ENCODE measurements at regions not wholly inside any gene's neighbourhood (a gene's known extent, or its start where the extent isn't known, plus 50 kb on each side); places are given as distances from the start of the nearest gene placed in this dataset.

DNA sequence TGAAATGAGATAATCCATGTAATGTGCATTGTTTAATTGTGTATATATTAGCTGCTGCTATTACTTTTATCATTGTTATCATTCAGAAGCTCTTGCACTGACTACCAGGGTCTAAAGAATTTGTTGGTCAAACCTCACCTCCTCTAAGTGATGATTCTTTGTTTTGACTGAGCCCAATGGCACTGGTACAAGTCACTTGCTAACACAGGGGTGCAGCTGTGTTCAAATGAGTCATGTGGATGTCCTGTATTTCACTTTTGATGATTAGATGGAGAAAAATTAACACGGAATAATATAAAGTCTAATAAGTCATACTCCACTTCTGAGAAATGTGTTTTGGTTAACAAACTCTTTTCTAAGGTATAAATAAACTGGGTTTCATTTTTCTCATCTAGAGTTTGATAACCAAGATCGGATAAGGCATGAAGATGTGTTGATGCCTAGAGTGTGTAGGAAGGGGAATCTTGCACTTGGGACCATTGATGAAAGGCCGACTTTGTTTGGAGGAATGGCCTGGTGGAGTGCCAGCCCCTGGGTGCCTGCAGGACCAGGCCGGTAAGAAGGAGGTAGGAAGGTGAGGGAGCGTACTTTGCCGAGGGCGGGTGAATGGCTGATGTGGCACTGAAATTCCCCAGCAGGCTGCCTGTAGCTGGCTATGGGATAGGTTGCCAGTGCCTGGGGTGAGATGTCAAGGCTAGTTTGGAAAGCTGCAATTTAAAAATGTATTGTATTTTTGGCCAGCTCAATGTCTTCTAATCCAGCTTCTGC, 244.7 kb upstream of the ZPLD1 start:
- no peak for DNase-seq
- intact Hi-C loops (cut with DNase I): no loop called here
- peak; percentile 19 to 26 for ATAC-seq

- DNase-seq: no peak
- no peak for ATAC-seq
- intact Hi-C loops (cut with DNase I): no loop called here
Observed at GRCh38 chr3:102192575-102192974, 242.2 kb upstream of the ZPLD1 start.

GRCh38 chr3:102193255-102193654, 241.6 kb upstream of the ZPLD1 start:
- intact Hi-C loops (cut with DNase I): no loop called here
- DNase-seq (no peak), ATAC-seq (no peak)

GRCh38 chr3:102194001-102194400, 240.8 kb upstream of the ZPLD1 start:
- no peak for ATAC-seq
- no peak for DNase-seq
- intact Hi-C loops (cut with DNase I): no loop called here

GRCh38 chr3:102194760-102195159, 240.1 kb upstream of the ZPLD1 start:
- intact Hi-C loops (cut with DNase I): no loop called here
- DNase-seq (no peak), ATAC-seq (no peak)

DNA sequence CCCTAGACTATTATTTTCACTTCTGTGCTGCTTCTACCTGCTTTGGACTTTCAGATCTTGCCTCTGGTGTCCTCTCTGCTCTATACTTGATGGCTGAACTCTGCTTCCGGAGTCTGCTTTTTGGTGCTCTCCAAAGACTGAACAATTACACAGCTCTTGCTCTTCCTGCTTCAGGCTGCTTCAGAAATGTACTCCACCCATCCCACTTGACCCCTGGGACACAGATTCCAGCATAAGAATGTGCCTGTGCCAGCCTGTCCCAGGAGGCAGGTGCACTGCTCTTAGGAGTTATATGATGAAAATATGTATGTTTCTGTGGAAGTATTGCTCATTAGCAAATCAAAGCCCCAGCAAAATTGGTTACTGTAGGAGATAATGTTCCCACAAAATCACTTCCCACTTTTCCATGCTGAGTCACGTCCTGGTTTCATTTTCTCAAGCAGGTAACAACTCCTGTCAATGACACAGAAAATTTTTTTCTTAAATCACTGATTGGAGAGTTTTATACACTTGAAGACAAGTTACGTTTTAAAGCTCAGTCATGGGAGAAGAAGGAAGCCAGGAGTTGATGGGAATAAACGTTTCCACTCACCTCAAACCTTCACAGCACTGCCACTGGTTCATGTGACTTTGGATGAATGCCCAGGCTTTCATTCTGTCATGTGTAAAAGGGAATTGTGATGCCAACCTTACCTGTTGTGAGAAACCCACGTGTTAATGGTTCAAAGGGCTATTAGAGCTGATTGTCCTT, 239.4 kb upstream of the ZPLD1 start:
- intact Hi-C loops (cut with DNase I): no loop called here
- DNase-seq (no peak), ATAC-seq (peak in 1 of 2 donors; percentile 80)

DNA sequence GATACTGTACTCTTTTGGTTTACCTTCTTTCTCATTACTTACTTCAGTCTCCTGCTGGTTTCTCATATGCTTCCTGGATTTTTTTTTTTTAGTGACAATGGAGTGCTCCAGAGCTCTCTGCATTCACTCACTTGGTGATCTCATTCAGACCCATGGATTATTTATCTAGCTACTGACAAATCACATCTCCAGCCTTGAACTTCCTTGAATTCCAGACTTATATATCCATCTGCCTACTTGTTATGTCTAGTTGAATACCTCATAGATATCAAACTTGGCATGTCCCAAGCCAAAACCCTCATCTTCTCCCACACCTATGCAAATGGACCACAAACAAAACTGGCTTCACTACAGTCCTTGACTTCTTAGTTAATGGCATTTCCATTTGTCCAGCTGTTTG, 234.7 kb upstream of the ZPLD1 start:
- ATAC-seq: no peak
- intact Hi-C loops (cut with DNase I): no loop called here
- DNase-seq: no peak

DNA sequence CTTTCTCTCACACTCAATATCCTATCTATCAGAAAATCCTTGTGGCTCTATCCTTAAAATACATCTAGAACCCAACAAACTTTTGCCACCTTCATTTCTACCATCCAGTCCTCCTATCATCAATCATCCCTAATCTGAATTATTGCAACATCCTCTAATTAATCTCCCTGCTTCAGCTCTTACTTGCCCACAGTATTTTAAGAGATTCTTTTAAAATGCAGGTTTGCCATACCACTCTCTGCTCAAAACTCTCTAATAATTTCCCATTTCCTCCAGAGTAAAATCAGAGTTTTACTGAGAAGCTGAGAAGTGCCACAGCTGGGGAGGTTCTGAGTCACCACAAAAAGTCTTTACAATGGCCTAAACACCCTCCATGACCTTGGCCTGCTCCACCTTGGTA, 234.3 kb upstream of the ZPLD1 start:
- ATAC-seq (no peak), DNase-seq (no peak)
- intact Hi-C loops (cut with DNase I): no loop called here

GRCh38 chr3:102205647-102206046, 229.2 kb upstream of the ZPLD1 start:
- DNase-seq (no peak), ATAC-seq (peak in 1 of 2 donors; percentile 21)
- intact Hi-C loops (cut with DNase I): loop anchor here in 1 of 2 donors (5.0 kb wide), 1 partner anchor 393 kb away; no protein-coding TSS in a partner anchor

DNA sequence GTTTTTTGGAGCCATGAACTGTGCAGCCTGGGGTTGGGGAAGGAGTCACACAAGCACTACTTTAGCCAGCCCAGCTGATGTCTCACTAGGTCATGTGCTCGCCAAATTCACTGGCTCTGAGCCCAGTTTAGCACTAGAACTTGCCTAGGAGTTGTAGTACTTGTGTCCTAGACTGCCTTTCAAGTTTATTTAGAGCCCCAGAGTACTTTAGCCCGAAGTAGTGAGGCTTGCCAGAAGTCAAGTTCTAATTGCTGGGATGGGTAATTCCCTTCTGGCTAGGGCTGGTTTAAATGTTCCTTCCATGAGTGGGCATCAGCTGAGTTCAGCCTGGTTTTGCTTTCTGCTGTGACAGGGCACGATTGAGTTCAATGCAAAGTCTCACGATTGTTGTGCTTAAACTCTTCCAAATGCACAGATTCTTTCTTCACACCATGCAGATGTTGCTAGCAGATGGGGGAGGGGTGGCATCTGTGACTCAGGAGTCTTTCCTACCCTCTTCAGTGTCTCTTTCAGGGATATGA, 228.2 kb upstream of the ZPLD1 start:
- ATAC-seq: peak; percentile 96
- peak; percentile 79 for DNase-seq
- intact Hi-C loops (cut with DNase I): loop anchor here in 1 of 2 donors (5.0 kb wide), 1 partner anchor 394 kb away; no protein-coding TSS in a partner anchor

DNA sequence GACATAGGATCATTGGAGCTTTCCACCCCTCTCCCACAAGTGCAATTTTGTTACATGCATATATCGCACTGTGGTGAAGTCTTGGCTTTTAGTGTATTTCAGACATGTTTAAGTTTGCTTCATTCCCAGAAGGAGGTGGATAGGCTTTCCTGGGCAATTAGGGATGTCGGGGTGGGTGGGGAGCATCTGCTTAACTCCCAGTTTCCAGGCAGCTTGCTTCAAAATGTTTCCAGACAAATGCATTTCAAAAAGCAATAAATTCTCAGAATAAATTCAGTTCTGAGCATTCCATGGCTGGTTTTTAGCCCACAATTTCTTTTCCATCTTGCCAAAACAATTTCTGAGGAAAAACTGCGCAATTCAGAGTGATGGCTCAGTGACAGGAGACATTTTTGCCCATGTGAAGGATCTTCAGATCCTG, 227.7 kb upstream of the ZPLD1 start:
- intact Hi-C loops (cut with DNase I): loop anchor here in 1 of 2 donors (5.0 kb wide), 1 partner anchor 395 kb away; no protein-coding TSS in a partner anchor
- peak in 1 of 2 donors; percentile 10 for ATAC-seq
- DNase-seq: no peak

DNA sequence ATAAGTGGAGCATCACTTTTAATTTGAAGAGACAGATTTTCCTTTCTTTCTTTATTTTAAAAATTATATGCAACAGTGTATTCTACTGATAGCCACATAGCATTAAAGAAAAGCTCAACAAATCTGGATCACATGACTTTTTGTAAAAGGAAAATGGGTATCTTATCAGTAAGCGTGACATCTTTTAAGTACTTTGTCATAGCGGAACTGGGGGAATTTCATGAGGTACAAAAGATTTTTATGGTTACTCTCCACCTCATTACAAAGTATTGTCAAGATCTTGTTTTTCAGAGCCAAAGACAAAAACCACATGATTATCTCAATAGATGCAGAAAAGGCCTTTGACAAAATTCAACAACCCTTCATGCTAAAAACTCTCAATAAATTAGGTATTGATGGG, 219.6 kb upstream of the ZPLD1 start:
- ATAC-seq: no peak

DNA sequence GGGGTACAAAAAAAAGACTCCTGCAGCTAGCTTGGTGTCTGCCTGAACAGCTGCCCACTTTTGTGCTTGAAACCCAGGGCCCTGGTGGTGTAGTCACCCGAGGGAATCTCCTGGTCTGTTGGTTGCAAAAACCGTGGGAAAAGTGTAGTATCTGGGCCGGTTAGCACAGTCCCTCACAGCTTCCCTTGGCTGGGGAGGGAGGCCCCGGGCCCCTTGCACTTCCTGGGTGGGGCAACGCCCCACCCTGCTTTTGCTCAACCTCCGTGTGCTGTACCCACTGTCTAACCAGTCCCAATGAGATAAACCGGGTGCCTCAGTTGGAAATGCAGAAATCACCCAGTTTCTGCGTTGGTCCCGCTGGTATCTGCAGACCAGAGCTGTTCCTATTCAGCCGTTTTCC, 211.7 kb upstream of the ZPLD1 start:
- ATAC-seq: no peak

More for the DNA sequence above, 219.6 kb upstream of the ZPLD1 start:
- DNase-seq: no peak
- intact Hi-C loops (cut with DNase I): no loop called here

GRCh38 chr3:102224171-102224570, 210.6 kb upstream of the ZPLD1 start:
- intact Hi-C loops (cut with DNase I): loop anchor here in 1 of 2 donors (2.0 to 10.0 kb wide), 2 partner anchors 413 to 529 kb away; no protein-coding TSS in a partner anchor
- ATAC-seq (peak; percentile 53 to 59), DNase-seq (no peak)

More for the DNA sequence above, 211.7 kb upstream of the ZPLD1 start:
- no peak for DNase-seq
- intact Hi-C loops (cut with DNase I): loop anchor here in 1 of 2 donors (10.0 kb wide), 1 partner anchor 528 kb away; no protein-coding TSS in a partner anchor

- intact Hi-C loops (cut with DNase I): loop anchor here (2.0 to 10.0 kb wide), 3 partner anchors 414 to 530 kb away; no protein-coding TSS in a partner anchor
- DNase-seq (no peak), ATAC-seq (no peak)
Observed at GRCh38 chr3:102225005-102225404, 209.8 kb upstream of the ZPLD1 start.

DNA sequence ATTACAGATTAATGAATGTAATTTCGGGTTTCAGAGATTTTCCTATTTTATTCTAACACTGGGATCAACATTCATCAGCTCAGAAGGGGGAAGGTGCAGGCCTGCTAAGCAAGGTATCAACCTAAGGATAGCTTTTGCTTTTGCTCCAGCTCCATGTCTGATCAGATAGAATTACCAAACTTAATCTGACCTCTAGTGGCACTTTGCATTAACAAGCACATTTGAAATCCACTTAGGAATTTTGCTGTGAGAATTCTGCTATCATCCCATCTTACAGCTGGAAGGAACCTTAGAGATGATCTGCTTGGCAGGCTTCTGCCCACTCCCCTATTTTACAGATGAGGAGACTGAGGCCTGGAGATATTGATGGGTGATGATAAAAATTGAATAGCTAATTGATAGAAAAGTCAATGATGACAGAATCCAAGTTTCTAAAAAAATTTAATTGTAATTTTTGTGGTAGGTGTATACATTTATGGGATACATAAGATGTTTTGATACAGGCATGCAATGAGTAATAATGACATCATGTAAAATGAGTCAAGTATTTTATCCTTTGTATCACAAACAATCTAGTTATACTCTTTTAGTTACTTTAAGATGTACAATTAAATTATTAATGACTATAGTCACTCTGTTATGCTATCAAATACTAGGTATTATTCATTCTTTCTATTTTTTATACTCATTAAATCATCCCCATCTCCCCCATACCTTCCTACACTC, 209.2 kb upstream of the ZPLD1 start:
- DNase-seq (no peak), ATAC-seq (peak; percentile 82 to 87)
- intact Hi-C loops (cut with DNase I): loop anchor here (2.0 to 10.0 kb wide), 3 partner anchors 415 to 531 kb away; no protein-coding TSS in a partner anchor

GRCh38 chr3:102226463-102226862, 208.4 kb upstream of the ZPLD1 start:
- intact Hi-C loops (cut with DNase I): loop anchor here (5.0 to 10.0 kb wide), 2 partner anchors 419 to 532 kb away; no protein-coding TSS in a partner anchor
- ATAC-seq (no peak), DNase-seq (no peak)

DNA sequence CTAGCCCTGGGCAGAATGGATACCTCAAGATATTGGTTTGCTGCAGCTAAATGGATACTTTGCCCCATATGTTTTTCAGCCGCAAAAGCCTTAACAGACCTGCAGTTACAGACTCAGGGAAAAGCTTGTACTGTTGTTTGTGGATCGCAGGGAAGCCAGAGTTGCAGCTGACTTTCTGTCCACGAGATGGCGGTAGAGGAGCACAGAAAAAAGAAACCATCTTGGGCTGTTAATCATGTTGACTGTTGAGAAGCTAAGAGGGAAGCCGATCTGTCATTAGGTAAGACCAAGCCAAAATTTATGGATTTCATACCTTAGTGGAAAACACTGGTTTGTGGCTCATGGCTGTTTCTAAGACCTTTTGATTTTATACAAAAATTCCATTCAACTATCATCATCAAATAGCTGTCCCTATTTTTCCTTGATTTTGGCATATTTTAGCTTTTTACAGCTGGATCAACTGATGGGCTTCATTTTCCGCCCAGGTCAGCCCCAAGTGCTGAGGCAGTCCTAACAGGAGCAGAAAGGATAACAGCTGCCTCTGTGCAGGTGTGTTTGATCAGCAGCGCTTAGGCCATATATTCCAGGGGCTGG, 205.7 kb upstream of the ZPLD1 start:
- ATAC-seq (peak; percentile 67 to 80), DNase-seq (peak; percentile 70)
- intact Hi-C loops (cut with DNase I): loop anchor here (2.0 to 10.0 kb wide), 3 partner anchors 308 to 534 kb away; no protein-coding TSS in a partner anchor
